Suprapubic skin (tissue), 4 donors: ENCODE measurements at regions not wholly inside any gene's neighbourhood (a gene's known extent, or its start where the extent isn't known, plus 50 kb on each side); places are given as distances from the start of the nearest gene placed in this dataset.

ENCODE experiments used
- DNase-seq, 2 donors: peaks; one replicate each; pipeline ENCODE4 v3.0.0-alpha.2; 2019; ENCODE audit warnings: low spot score in 2 of 2
- H3K27ac ChIP-seq: fragments of 200-600 bp; sonication (generic); one replicate; pipeline ENCODE4 v1.5.1; 2019
- H3K27me3 ChIP-seq: fragments of 200-600 bp; sonication (generic); one replicate; pipeline ENCODE4 v1.5.1; 2019
- H3K36me3 ChIP-seq: fragments of 200-600 bp; sonication (generic); one replicate; pipeline ENCODE4 v1.5.1; 2019
- H3K4me1 ChIP-seq: fragments of 200-600 bp; sonication (generic); one replicate; pipeline ENCODE4 v1.5.1; 2019
- H3K4me3 ChIP-seq: fragments of 200-600 bp; sonication (generic); one replicate; pipeline ENCODE4 v1.5.1; 2019; ENCODE audit warnings: mild to moderate bottlenecking
- H3K9me3 ChIP-seq: fragments of 200-600 bp; sonication (generic); one replicate; pipeline ENCODE4 v1.5.1; 2019
- EP300 ChIP-seq: sonication (generic); formaldehyde crosslinking; IDR thresholded peaks from one replicate; pipeline ENCODE4 v1.6.1; 2017; ENCODE audit warnings: antibody characterized with exemption
- POLR2A ChIP-seq, 2 donors: fragments of 450-650 bp; IDR thresholded peaks; one replicate each; pipeline ENCODE4 v1.6.1; 2017; ENCODE audit warnings: antibody characterized with exemption in 2 of 2, mild to moderate bottlenecking in 2 of 2, moderate library complexity in 2 of 2
- POLR2AphosphoS5 ChIP-seq, 3 donors: sonication (generic); formaldehyde crosslinking; IDR thresholded peaks; one replicate each; pipeline ENCODE4 v1.6.1; 2017; ENCODE audit warnings: antibody characterized with exemption in 3 of 3
- WGBS: methylation state at CpG from one replicate; pipeline ENCODE4 v1.1.5; 2018; 5-methylcytosine and 5-hydroxymethylcytosine counted together
- TF ChIP-seq, protein P1 (sequence below), 2 donors: fragments of 200-600 bp in 1 of 2; fragments of 450-650 bp in 1 of 2; sonication (generic) in 1 of 2; IDR thresholded peaks; one replicate each; pipeline ENCODE4 v1.5.1; 2016 to 2019; ENCODE audit warnings: antibody characterized with exemption in 2 of 2, mild to moderate bottlenecking in 1 of 2, moderate library complexity in 1 of 2

DNA sequence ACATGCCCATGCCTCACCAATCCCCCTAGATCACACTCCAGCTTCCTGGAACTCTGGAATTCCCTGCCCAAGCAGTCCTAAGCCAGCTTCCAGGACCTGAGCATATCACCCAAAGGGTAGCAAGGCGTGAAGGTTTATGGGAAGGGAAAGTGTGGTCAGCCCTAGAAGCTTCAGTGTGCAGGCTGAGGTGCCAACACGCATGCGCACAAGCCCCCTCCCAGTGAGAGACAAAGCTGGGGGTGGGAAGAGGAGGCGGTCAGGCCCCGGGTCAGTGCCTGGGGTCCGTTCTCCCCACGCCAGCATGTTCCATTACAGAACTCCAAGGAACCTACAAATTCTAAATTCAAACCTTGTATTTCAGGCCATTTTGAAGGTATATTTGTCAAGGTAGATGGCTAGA lies 103.6 kb upstream of the C7orf33 start:
- H3K36me3 ChIP-seq: no peaks in the 10 kb centered on the region
- no peak for DNase-seq
- H3K9me3 ChIP-seq: no peaks in the 10 kb centered on the region
- H3K4me3 ChIP-seq: no peak overlapping the region
- no peak overlapping the region for H3K27ac ChIP-seq
- H3K4me1 ChIP-seq: peaks cover 6% of the 10 kb centered on the region
- TF ChIP-seq POLR2A (IDR thresholded peaks at IDR 0.05) (no peak), EP300 (no peak), POLR2AphosphoS5 (IDR thresholded peaks at IDR 0.05) (no peak)
- TF ChIP-seq, protein P1, sequence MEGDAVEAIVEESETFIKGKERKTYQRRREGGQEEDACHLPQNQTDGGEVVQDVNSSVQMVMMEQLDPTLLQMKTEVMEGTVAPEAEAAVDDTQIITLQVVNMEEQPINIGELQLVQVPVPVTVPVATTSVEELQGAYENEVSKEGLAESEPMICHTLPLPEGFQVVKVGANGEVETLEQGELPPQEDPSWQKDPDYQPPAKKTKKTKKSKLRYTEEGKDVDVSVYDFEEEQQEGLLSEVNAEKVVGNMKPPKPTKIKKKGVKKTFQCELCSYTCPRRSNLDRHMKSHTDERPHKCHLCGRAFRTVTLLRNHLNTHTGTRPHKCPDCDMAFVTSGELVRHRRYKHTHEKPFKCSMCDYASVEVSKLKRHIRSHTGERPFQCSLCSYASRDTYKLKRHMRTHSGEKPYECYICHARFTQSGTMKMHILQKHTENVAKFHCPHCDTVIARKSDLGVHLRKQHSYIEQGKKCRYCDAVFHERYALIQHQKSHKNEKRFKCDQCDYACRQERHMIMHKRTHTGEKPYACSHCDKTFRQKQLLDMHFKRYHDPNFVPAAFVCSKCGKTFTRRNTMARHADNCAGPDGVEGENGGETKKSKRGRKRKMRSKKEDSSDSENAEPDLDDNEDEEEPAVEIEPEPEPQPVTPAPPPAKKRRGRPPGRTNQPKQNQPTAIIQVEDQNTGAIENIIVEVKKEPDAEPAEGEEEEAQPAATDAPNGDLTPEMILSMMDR (IDR thresholded peaks at IDR 0.05): no peak
- H3K27me3 ChIP-seq: peaks cover 10% of the 10 kb centered on the region
- 91% methylated on average over 7 of the region's 7 CpGs for WGBS

DNA sequence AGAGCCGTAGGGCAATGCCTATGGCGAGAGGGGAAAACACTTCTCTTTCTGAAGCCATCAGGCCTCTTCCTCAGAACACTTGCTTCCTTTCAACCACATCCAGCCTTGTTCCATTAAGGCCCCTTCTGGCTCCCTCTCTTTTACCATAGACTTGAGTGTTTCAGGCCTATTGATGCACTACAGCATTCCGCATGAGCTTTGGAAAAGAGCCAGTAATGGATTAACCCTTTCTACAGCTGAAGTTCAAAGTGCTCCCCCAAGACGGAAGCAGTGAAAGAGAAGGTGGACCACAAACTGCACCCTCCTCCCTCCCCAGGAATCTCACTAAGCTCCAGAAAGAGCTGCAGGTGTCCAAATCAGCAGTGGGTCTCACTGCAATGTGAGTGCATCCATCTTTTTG lies 102.7 kb upstream of the C7orf33 start:
- Histone ChIP-seq H3K27me3 (peaks cover 10% of the 10 kb centered on the region), H3K27ac (no peak overlapping the region), H3K36me3 (no peaks in the 10 kb centered on the region), H3K4me3 (no peak overlapping the region), H3K4me1 (no peaks in the 10 kb centered on the region), H3K9me3 (peaks cover 5% of the 10 kb centered on the region)
- TF ChIP-seq POLR2A (IDR thresholded peaks at IDR 0.05) (no peak), EP300 (no peak), POLR2AphosphoS5 (IDR thresholded peaks at IDR 0.05) (no peak)
- TF ChIP-seq, protein P1 (IDR thresholded peaks at IDR 0.05): no peak
- 71% methylated on average over 4 of the region's 4 CpGs for whole genome bisulfite sequencing
- DNase-seq: no peak

DNA sequence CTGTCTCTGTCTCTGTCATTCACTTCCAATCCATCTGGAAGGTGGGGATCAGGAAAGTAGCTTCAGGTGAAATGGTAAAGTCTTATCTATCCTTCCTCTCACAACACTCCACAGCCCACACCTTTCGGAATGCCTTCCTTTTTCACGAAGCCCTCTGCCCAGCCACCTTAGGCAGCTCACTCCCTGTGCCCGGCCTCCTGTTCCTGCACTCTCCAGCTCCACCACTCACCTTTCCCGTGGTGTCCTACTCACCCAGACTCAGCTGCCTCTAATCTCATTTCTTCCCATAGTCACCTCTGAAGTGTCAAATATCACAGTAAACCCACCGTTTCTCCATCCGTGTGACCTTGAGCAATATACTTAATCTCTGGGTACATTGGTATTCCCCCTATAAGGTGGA lies 100.9 kb upstream of the C7orf33 start:
- Histone ChIP-seq H3K4me1 (no peaks in the 10 kb centered on the region), H3K36me3 (no peaks in the 10 kb centered on the region), H3K9me3 (peaks cover 7% of the 10 kb centered on the region), H3K27me3 (peaks cover 10% of the 10 kb centered on the region), H3K4me3 (no peak overlapping the region), H3K27ac (no peak overlapping the region)
- 67% methylated on average over 6 of the region's 6 CpGs for WGBS
- no peak for DNase-seq
- no peak for TF ChIP-seq POLR2A (IDR thresholded peaks at IDR 0.05)
- TF ChIP-seq, protein P1 (IDR thresholded peaks at IDR 0.05): no peak
- TF ChIP-seq POLR2AphosphoS5 (IDR thresholded peaks at IDR 0.05): no peak
- TF ChIP-seq EP300: no peak

DNA sequence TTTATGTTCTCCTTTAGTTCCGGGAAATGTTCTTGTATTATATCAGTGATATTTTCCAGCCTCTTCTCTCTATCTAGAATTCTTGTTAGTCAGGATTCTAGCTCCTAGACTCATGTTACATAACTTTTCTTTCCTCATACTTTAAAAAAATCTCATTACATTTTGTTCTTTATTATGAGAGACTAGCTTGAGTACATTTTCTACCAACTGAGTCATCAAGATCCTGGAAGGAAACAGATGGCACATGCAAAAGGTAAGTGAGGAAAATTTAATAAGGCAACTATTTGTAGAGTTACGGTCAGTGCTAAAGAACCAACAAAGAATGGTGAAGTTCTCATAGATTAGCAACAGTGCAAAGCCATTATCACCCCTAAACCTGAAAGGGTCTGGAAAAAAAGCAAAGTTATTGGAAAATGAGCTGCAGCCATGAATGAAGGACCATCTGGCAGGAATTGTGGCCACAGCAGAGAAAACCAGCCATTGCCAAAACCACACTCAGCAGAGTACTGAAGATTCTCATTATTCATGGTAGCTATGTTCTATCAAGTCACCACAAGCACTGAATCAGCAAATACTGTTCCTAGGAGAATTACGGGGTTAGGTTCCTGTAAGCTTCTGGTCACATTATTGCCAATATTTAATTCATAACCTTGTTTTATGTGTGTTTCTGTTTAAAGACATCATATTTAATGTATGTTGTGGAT lies 98.3 kb upstream of the C7orf33 start:
- Histone ChIP-seq H3K27me3 (peaks cover 13% of the 10 kb centered on the region), H3K36me3 (no peaks in the 10 kb centered on the region), H3K27ac (no peak overlapping the region), H3K9me3 (peaks cover 7% of the 10 kb centered on the region), H3K4me3 (no peak overlapping the region), H3K4me1 (no peaks in the 10 kb centered on the region)
- DNase-seq: no peak
- WGBS: 83% methylated on average over 3 of the region's 3 CpGs
- TF ChIP-seq POLR2AphosphoS5 (IDR thresholded peaks at IDR 0.05) (no peak), EP300 (no peak), POLR2A (IDR thresholded peaks at IDR 0.05) (no peak)
- TF ChIP-seq, protein P1 (IDR thresholded peaks at IDR 0.05): no peak

DNA sequence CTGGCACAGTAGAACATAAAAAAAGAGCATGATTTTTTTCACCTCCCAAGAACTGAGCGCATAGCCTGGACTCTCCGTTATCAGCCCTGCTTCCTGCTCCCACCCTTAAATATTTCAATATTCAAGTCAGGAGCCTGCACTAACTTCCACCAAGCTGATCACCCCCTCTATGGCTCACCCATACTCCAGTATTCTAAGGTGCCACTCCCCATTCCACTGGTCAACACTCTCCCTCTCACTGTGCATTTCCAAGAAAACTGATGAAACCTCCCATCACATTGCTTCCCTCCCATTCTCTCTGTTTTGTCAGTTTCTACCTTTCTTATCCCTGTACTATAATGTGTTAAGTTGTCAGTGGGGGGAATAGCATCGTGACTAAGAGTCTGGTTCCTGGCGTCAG lies 95.0 kb upstream of the C7orf33 start:
- no peak for DNase-seq
- no peak overlapping the region for H3K27ac ChIP-seq
- TF ChIP-seq EP300 (no peak), POLR2A (IDR thresholded peaks at IDR 0.05) (no peak), POLR2AphosphoS5 (IDR thresholded peaks at IDR 0.05) (no peak)
- TF ChIP-seq, protein P1 (IDR thresholded peaks at IDR 0.05): no peak
- peaks cover 17% of the 10 kb centered on the region for H3K27me3 ChIP-seq
- no peaks in the 10 kb centered on the region for H3K36me3 ChIP-seq
- H3K4me1 ChIP-seq: no peaks in the 10 kb centered on the region
- H3K4me3 ChIP-seq: no peak overlapping the region
- WGBS: 88% methylated on average over 4 of the region's 4 CpGs
- peaks cover 7% of the 10 kb centered on the region for H3K9me3 ChIP-seq
